Activated T-cell treated with anti-CD3 and anti-CD28 coated beads for 1 hour (primary cell): ENCODE measurements at regions not wholly inside any gene's neighbourhood (a gene's known extent, or its start where the extent isn't known, plus 50 kb on each side); places are given as distances from the start of the nearest gene placed in this dataset.
"Not testable (repeated sequence)": the region's sequence is repeated elsewhere in the genome, so short reads cannot be mapped to it uniquely, and the experiment has no call there.

Experiments
- DNase-seq: peaks from one replicate; pipeline ENCODE4 v3.0.0-alpha.2; 2020; ENCODE audit warnings: low read depth

DNA sequence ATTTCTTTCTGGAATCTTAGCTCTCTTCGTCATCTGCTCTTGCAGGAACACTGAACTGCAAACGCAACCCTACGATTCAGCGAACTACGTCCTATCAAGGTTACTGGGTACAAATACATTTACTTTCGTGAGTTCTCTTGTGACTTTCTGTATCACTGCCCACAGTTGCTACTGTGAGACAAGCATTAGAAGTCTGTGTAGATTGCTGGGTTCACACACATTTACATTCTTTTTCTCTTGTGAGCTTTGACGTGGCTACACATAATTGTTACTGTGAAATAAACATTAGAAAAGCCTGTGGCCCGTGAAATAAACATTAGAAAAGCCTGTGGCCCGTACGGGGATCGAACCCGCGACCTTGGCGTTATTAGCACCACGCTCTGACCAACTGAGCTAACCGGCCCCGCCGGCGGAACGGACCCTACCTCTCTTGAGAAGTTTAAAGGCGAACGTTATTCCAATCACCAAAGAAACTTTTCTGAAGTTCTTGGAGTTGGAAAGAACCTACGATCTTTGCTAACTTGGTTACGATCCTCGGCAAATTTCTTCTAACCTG lies 61.2 kb upstream of the ZNF322 start:
- not testable (repeated sequence) for DNase-seq

GRCh38 chr6:26730019-26730766 lies 70.6 kb upstream of the ZNF322 start:
- not testable (repeated sequence) for DNase-seq

GRCh38 chr6:26734776-26735472 lies 75.4 kb upstream of the ZNF322 start:
- not testable (repeated sequence) for DNase-seq

DNA sequence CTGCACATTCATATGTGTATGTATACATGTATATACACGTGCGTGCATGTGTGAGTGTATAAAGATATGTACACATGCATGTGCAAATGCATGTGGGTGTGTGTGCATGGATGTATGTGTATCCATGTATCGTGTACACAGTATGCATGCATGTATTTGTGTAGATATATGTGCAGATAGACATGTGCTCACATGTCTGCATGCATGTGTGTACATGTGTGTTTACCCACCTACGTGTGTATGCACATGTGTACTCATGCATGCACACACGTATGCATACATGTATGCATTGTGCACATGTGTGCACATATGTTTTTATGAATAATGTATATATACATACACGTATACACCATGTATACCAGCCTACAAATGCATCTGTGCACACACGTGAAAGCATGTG lies 80.3 kb upstream of the ZNF322 start:
- no peak for DNase-seq

DNA sequence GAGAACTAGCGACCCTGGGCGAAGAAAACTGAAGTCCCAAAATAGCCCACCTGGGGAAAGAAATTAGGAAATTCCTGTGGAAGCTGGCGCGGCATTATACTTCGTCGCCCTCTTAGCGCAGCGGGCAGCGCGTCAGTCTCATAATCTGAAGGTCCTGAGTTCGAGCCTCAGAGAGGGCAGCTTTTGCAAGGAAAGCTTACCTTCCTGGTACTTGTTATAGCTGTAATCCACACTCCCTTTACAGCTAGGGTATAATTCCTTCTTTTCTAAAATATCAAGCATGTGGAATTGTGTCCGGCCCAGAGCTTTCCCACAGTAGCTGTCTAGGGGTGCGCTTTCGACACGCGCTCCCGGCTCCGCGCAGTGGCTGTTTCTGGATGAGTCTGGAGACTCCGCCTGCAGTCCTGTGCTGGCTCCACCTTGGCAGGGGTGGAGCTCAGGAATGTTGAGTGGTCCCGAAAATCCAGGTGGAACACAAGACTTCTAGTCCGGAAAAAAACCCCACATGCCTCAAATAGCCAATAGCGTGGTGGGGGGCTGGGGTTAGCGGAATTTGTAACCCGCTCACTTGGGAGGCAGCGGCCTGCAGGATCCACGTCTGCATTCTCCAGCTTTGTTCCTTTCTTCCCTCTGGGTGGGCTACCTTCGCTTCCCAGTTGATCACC lies 83.7 kb upstream of the ZNF322 start:
- DNase-seq = no peak

DNA sequence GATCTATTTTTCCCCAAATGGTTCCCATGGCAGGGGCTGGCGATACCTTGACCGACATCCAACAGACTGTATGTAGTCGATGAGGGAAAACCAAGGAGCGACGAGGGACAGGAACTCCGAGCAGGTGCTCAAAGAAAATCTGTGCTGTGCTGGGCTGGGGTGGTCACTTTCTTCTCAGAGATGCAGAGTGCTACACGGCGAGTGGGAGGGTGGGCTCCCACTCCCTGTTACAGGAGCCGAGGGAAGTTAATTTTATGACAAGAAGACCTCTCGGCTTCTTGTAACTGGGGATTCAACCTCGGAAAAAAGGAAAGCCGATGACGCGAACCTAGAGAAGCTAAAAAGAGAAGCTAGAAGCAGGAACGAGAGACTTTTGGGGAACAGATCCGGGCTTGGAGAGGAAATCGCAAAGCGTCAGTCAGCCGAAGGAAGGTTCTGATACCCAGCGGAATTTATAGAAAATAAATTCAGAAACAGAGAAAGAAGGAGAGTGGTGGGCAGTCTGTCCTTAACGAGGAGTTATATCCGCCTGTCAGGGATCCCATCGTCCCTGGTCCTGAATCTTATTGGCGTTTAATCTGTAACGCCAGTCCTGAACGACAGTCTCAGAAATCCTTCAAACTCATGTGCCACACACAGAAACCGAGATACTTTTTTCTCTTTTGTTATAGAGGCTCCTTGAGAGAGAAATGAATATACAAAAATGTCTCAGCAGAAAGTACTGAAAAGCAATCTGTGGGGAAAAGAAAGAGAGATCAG lies 84.6 kb upstream of the ZNF322 start:
- no peak for DNase-seq

DNA sequence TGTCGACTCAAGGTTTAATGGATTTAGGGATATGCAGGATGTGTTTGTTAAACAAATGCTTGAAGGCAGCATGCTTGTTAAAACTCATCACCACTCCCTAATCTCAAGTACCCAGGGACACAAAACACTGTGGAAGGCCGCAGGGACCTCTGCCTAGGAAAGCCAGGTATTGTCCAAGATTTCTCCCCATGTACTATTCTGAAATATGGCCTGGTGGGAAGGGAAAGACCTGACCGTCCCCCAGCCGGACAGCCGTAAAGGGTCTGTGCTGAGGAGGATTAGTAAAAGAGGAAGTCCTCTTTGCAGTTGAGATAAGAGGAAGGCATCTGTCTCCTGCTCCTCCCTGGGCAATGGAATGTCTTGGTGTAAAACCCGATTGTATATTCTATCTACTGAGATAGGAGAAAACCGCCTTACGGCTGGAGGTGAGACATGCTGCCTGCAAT lies 85.3 kb upstream of the ZNF322 start:
- not testable (repeated sequence) for DNase-seq

- DNase-seq = not testable (repeated sequence)
Observed at GRCh38 chr6:26745964-26746363, 86.4 kb upstream of the ZNF322 start.

- DNase-seq = not testable (repeated sequence)
Observed at GRCh38 chr6:26749126-26749758, 89.7 kb upstream of the ZNF322 start.

DNA sequence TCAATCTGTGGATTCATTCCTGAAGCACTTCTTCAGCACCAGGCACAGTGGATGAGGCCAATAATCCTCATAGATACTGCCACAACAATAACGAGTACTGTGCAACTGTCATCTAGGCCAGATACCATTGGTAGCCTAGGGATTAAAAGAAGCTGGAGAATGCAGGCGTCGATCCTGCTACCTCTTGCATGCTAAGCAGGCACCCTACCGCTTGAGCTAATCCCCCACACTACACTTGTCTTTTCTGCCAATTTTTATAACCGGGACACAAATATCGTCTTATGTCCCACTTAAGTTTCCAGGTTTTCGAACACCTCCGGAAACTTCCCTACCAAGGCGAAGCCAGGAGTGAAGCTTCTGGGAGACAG lies 90.2 kb upstream of the ZNF322 start:
- not testable (repeated sequence) for DNase-seq

DNA sequence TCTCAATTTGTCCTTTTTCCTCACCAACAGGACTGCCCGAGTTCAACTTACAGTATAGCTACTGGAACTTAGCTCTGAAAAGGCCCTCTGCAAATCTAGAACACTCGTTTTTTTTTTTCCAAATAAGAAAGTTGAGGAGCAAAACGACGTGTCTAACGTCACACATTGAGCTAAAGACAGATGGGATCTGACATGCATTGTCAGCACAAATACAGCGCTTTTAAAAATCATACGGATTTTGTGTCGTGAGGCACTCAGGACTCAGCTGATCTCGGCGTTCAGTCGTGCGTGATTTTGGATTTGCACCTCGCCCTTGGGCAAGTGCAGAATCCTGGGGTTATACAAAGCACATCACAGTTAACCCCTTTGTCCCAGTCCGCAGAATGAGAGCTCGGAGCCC lies 94.7 kb upstream of the ZNF322 start:
- no peak for DNase-seq

DNA sequence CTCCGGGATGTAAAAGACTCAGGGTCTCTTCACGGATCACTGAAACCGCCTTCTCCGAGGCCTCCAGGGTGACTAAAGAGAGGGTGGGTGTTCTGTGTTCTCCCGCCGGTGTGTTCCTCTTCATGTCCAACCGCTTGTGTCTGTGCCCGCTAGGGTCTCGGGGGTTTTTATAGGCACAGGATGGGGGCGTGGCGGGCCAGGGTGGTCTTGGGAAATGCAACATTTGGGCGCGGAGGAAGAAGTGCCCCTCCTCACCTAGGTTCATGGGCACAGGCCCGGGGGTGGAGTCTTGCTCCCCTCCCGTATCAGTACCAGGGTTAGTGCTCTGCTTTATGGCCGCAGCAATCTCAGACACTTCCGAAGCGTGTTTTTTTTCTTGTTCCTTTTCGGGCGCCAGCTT lies 95.3 kb upstream of the ZNF322 start:
- not testable (repeated sequence) for DNase-seq

GRCh38 chr6:26756067-26756805 lies 96.7 kb upstream of the ZNF322 start:
- not testable (repeated sequence) for DNase-seq

GRCh38 chr6:26766203-26766902 lies 106.8 kb upstream of the ZNF322 start:
- DNase-seq = not testable (repeated sequence)

DNA sequence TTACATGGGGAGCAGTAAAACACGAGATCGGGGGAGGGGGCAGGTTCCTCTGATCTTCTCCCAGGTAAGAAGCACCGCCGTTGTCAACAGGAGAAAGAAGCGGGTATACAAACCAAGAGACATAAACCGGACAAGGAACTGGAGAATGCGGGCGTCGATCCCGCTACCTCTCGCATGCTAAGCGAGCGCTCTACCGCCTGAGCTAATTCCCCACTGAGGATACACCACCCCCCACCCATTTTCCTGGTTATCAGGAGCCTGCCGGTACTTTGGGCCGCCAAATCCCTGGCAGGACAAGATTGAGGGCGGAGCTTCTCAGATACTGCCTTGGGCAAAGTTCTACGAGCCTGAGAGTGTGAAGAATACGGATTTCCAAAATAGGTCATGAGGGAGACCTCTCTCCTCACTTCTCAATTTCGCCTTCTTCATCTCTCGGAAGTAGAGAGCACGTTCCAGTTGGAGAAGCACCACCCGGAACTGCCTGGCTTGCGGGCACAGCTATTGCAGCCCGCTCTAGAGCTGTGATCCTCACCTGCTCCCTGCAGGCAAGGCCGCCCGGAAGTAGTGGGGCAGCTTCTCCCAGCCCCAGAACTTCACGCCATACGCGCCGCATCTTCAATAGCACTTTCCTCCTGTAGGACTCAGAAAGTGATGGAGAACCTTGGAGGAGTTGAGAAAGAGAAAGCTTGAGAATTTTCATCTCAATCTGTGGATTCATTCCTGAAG lies 111.6 kb upstream of the ZNF322 start:
- DNase-seq = not testable (repeated sequence)

DNA sequence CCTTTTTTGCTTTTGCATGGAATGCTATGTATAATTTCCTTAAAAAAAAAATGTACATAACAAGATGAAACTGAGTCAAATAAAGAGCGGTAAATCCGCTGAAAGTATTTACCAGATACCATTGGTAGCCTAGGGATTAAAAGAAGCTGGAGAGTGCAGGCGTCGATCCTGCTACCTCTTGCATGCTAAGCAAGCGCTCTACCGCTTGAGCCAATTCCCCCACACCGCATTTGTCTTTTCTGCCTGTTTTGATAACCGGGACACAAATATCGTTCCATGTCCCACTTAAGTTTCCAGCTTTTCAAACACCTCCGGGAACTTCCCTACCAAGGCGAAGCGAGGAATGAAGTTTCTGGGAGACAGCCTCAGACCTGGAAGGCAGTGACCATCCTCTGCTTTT lies 113.9 kb upstream of the ZNF322 start:
- not testable (repeated sequence) for DNase-seq

DNA sequence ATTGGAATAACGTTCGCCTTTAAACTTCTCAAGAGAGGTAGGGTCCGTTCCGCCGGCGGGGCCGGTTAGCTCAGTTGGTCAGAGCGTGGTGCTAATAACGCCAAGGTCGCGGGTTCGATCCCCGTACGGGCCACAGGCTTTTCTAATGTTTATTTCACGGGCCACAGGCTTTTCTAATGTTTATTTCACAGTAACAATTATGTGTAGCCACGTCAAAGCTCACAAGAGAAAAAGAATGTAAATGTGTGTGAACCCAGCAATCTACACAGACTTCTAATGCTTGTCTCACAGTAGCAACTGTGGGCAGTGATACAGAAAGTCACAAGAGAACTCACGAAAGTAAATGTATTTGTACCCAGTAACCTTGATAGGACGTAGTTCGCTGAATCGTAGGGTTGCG lies 121.0 kb upstream of the ZNF322 start:
- DNase-seq = not testable (repeated sequence)

- not testable (repeated sequence) for DNase-seq
Observed at GRCh38 chr6:26795474-26796307, 136.1 kb upstream of the ZNF322 start.
